Karpas-422 (cell line): ENCODE measurements at regions not wholly inside any gene's neighbourhood (a gene's known extent, or its start where the extent isn't known, plus 50 kb on each side); places are given as distances from the start of the nearest gene placed in this dataset.

Source experiments
- DNase-seq: peaks from one replicate; pipeline ENCODE4 v3.0.0-alpha.2; 2015
- H2AFZ ChIP-seq: fragments of 200-600 bp; sonication (generic); 2 replicates; pipeline ENCODE4 v1.6.1; 2014; ENCODE audit warnings: antibody characterized with exemption, low read length, mixed read lengths
- H3K27ac ChIP-seq: fragments of 200-600 bp; sonication (generic); 2 replicates; pipeline ENCODE4 v1.5.1; 2014; ENCODE audit warnings: mild to moderate bottlenecking, low read length, moderate library complexity
- H3K27me3 ChIP-seq: fragments of 200-600 bp; sonication (generic); 2 replicates; pipeline ENCODE4 v1.6.1; 2014; ENCODE audit warnings: low read length, mixed read lengths
- H3K36me3 ChIP-seq: fragments of 200-600 bp; sonication (generic); 2 replicates; pipeline ENCODE4 v1.6.1; 2014; ENCODE audit warnings: low read length, mixed read lengths; ENCODE audit not compliant: insufficient read depth
- H3K4me1 ChIP-seq: fragments of 200-600 bp; sonication (generic); 2 replicates; pipeline ENCODE4 v1.6.1; 2014; ENCODE audit warnings: mild to moderate bottlenecking, low read length, mixed read lengths
- H3K4me2 ChIP-seq: fragments of 200-600 bp; sonication (generic); 2 replicates; pipeline ENCODE4 v1.6.1; 2014; ENCODE audit warnings: low read length, low read depth, mild to moderate bottlenecking; ENCODE audit not compliant: poor library complexity, severe bottlenecking
- H3K4me3 ChIP-seq: fragments of 200-600 bp; sonication (generic); 2 replicates; pipeline ENCODE4 v1.5.1; 2014; ENCODE audit warnings: mild to moderate bottlenecking, antibody characterized with exemption, low read length, mixed read lengths
- H3K79me2 ChIP-seq: fragments of 200-600 bp; sonication (generic); 2 replicates; pipeline ENCODE4 v1.6.1; 2014; ENCODE audit warnings: mild to moderate bottlenecking, low read length, mixed read lengths
- H3K9ac ChIP-seq: fragments of 200-600 bp; sonication (generic); 2 replicates; pipeline ENCODE4 v1.6.0; 2014; ENCODE audit warnings: low read length
- H3K9me2 ChIP-seq: fragments of 200-600 bp; sonication (generic), shearing (Covaris generic); replicated peaks from 2 replicates; pipeline ENCODE4 v1.6.0; 2014; ENCODE audit warnings: mild to moderate bottlenecking, low read length, moderate library complexity; ENCODE audit not compliant: insufficient read depth
- H3K9me3 ChIP-seq: fragments of 300-700, 200-600 bp; sonication (generic); 2 replicates; pipeline ENCODE4 v1.6.1; 2014; ENCODE audit warnings: low read length, mixed read lengths
- H4K20me1 ChIP-seq: fragments of 200-600 bp; sonication (generic); 2 replicates; pipeline ENCODE4 v1.6.1; 2014; ENCODE audit warnings: mild to moderate bottlenecking, antibody characterized with exemption, low read length, low read depth; ENCODE audit not compliant: insufficient read depth

- Histone ChIP-seq H3K27ac (no peak overlapping the region), H3K4me3 (no peak overlapping the region), H3K36me3 (no peaks in the 10 kb centered on the region), H3K4me2 (no peak overlapping the region), H3K9me2 (no peaks in the 10 kb centered on the region), H3K27me3 (no peaks in the 10 kb centered on the region), H2AFZ (no peak overlapping the region), H4K20me1 (no peaks in the 10 kb centered on the region), H3K9me3 (peaks cover 26% of the 10 kb centered on the region), H3K4me1 (no peaks in the 10 kb centered on the region), H3K9ac (no peak overlapping the region), H3K79me2 (no peaks in the 10 kb centered on the region)
- DNase-seq = no peak
These were observed 860.5 kb upstream of the LRRC4C start for GRCh38 chr11:42319921-42320320.

GRCh38 chr11:42329929-42330565 is 870.6 kb upstream of the LRRC4C start:
- Histone ChIP-seq H3K9ac (no peak overlapping the region), H3K36me3 (no peaks in the 10 kb centered on the region), H3K79me2 (no peaks in the 10 kb centered on the region), H2AFZ (no peak overlapping the region), H4K20me1 (no peaks in the 10 kb centered on the region), H3K9me3 (peaks cover 17% of the 10 kb centered on the region), H3K27ac (no peak overlapping the region), H3K9me2 (no peaks in the 10 kb centered on the region), H3K4me3 (no peak overlapping the region), H3K27me3 (no peaks in the 10 kb centered on the region), H3K4me1 (no peaks in the 10 kb centered on the region), H3K4me2 (no peak overlapping the region)
- DNase-seq = no peak

- Histone ChIP-seq H3K4me2 (no peak overlapping the region), H3K9me2 (no peaks in the 10 kb centered on the region), H3K9me3 (no peaks in the 10 kb centered on the region; the same call in 1 of the 2 replicates), H3K27me3 (no peaks in the 10 kb centered on the region), H2AFZ (no peak overlapping the region), H3K9ac (no peak overlapping the region), H3K36me3 (no peaks in the 10 kb centered on the region), H3K27ac (no peak overlapping the region), H3K4me1 (no peaks in the 10 kb centered on the region), H4K20me1 (no peaks in the 10 kb centered on the region), H3K4me3 (no peak overlapping the region), H3K79me2 (no peaks in the 10 kb centered on the region)
- no peak for DNase-seq
These were observed 878.5 kb upstream of the LRRC4C start for GRCh38 chr11:42337786-42338455.

GRCh38 chr11:42344204-42344792 is 884.8 kb upstream of the LRRC4C start:
- no peaks in the 10 kb centered on the region for H3K4me1 ChIP-seq
- no peak overlapping the region for H3K27ac ChIP-seq
- H2AFZ ChIP-seq = no peak overlapping the region
- H3K36me3 ChIP-seq = no peaks in the 10 kb centered on the region
- H3K9ac ChIP-seq = no peak overlapping the region
- H3K79me2 ChIP-seq = no peaks in the 10 kb centered on the region
- H3K27me3 ChIP-seq = no peaks in the 10 kb centered on the region
- peaks cover 4% of the 10 kb centered on the region for H3K9me3 ChIP-seq
- no peaks in the 10 kb centered on the region for H3K9me2 ChIP-seq
- H3K4me3 ChIP-seq = no peak overlapping the region
- H4K20me1 ChIP-seq = no peaks in the 10 kb centered on the region
- no peak for DNase-seq
- no peak overlapping the region for H3K4me2 ChIP-seq

- H3K36me3 ChIP-seq = no peaks in the 10 kb centered on the region
- no peak overlapping the region for H3K4me3 ChIP-seq
- H3K27ac ChIP-seq = no peak overlapping the region
- no peak overlapping the region for H3K4me2 ChIP-seq
- H3K79me2 ChIP-seq = no peaks in the 10 kb centered on the region
- peaks cover 4% of the 10 kb centered on the region for H3K9me3 ChIP-seq
- no peak overlapping the region for H2AFZ ChIP-seq
- no peaks in the 10 kb centered on the region for H3K9me2 ChIP-seq
- no peak for DNase-seq
- H3K27me3 ChIP-seq = no peaks in the 10 kb centered on the region
- no peaks in the 10 kb centered on the region for H3K4me1 ChIP-seq
- no peak overlapping the region for H3K9ac ChIP-seq
- no peaks in the 10 kb centered on the region for H4K20me1 ChIP-seq
These were observed 886.5 kb upstream of the LRRC4C start for GRCh38 chr11:42345933-42346332.

- Histone ChIP-seq H3K27ac (no peak overlapping the region), H3K9me2 (no peaks in the 10 kb centered on the region), H3K4me3 (no peak overlapping the region), H3K79me2 (no peaks in the 10 kb centered on the region), H3K9ac (no peak overlapping the region), H2AFZ (no peak overlapping the region), H3K27me3 (no peaks in the 10 kb centered on the region), H3K9me3 (peaks cover 18% of the 10 kb centered on the region), H3K4me1 (no peaks in the 10 kb centered on the region), H3K4me2 (no peak overlapping the region), H3K36me3 (no peaks in the 10 kb centered on the region), H4K20me1 (no peaks in the 10 kb centered on the region)
- DNase-seq = no peak
These were observed 904.2 kb upstream of the LRRC4C start for GRCh38 chr11:42363701-42364100.

GRCh38 chr11:42390116-42390515 is 921.7 kb upstream of the API5 start:
- Histone ChIP-seq H3K4me2 (no peak overlapping the region), H3K27me3 (no peaks in the 10 kb centered on the region), H3K9me2 (no peaks in the 10 kb centered on the region), H4K20me1 (no peaks in the 10 kb centered on the region), H3K79me2 (no peaks in the 10 kb centered on the region), H3K9me3 (peaks cover 12% of the 10 kb centered on the region), H3K36me3 (no peaks in the 10 kb centered on the region; the same call in 1 of the 2 replicates), H3K9ac (no peak overlapping the region), H3K27ac (no peak overlapping the region), H3K4me3 (no peak overlapping the region), H2AFZ (no peak overlapping the region), H3K4me1 (no peaks in the 10 kb centered on the region)
- no peak for DNase-seq

GRCh38 chr11:42397483-42397882 is 914.3 kb upstream of the API5 start:
- H3K36me3 ChIP-seq = no peaks in the 10 kb centered on the region
- no peaks in the 10 kb centered on the region for H4K20me1 ChIP-seq
- H3K9ac ChIP-seq = no peak overlapping the region
- no peaks in the 10 kb centered on the region for H3K79me2 ChIP-seq
- peaks cover 12% of the 10 kb centered on the region for H3K9me3 ChIP-seq
- H3K4me1 ChIP-seq = no peaks in the 10 kb centered on the region
- DNase-seq = no peak
- H3K9me2 ChIP-seq = no peaks in the 10 kb centered on the region
- no peaks in the 10 kb centered on the region for H3K27me3 ChIP-seq
- H3K4me3 ChIP-seq = no peak overlapping the region
- H2AFZ ChIP-seq = no peak overlapping the region
- H3K4me2 ChIP-seq = no peak overlapping the region
- H3K27ac ChIP-seq = no peak overlapping the region
